SKM-1 treated with dmso at 0.1 percent for 144 hours (cell line): ENCODE measurements at regions not wholly inside any gene's neighbourhood (a gene's known extent, or its start where the extent isn't known, plus 50 kb on each side); places are given as distances from the start of the nearest gene placed in this dataset.
"Not testable (repeated sequence)": the region's sequence is repeated elsewhere in the genome, so short reads cannot be mapped to it uniquely, and the experiment has no call there.

Experiments
- DNase-seq: peaks from one replicate; lab custom pipeline; 2025; ENCODE audit not compliant: unreplicated experiment; lab: John Stamatoyannopoulos, UW

GRCh38 chr14:71165121-71166031 is 258.1 kb downstream of the PCNX1 start:
- DNase-seq = no peak

GRCh38 chr14:71166180-71166837 is 259.1 kb downstream of the PCNX1 start:
- no peak for DNase-seq

GRCh38 chr14:71167325-71167950 is 260.2 kb downstream of the PCNX1 start:
- DNase-seq = not testable (repeated sequence)

GRCh38 chr14:71168161-71168560 is 260.9 kb downstream of the PCNX1 start:
- not testable (repeated sequence) for DNase-seq

GRCh38 chr14:71168564-71169427 is 261.5 kb downstream of the PCNX1 start:
- no peak for DNase-seq

GRCh38 chr14:71169861-71170260 is 262.6 kb downstream of the PCNX1 start:
- no peak for DNase-seq

GRCh38 chr14:71175491-71175890 is 268.2 kb downstream of the PCNX1 start:
- DNase-seq = no peak

GRCh38 chr14:71179066-71179465 is 271.8 kb downstream of the PCNX1 start:
- DNase-seq = no peak

GRCh38 chr14:71180397-71180796 is 273.1 kb downstream of the PCNX1 start:
- DNase-seq = no peak

- DNase-seq = no peak
Observed at GRCh38 chr14:71181215-71182003, 274.1 kb downstream of the PCNX1 start.

- no peak for DNase-seq
Observed at GRCh38 chr14:71183876-71184689, 276.8 kb downstream of the PCNX1 start.

- no peak for DNase-seq
Observed at GRCh38 chr14:71185637-71186036, 278.4 kb downstream of the PCNX1 start.

- no peak for DNase-seq
Observed at GRCh38 chr14:71187633-71188356, 280.5 kb downstream of the PCNX1 start.

- no peak for DNase-seq
Observed at GRCh38 chr14:71190770-71191374, 283.6 kb downstream of the PCNX1 start.

- DNase-seq = no peak
Observed at GRCh38 chr14:71193663-71194062, 286.4 kb downstream of the PCNX1 start.

GRCh38 chr14:71194251-71194650 is 287.0 kb downstream of the PCNX1 start:
- no peak for DNase-seq

GRCh38 chr14:71196921-71197320 is 289.7 kb downstream of the PCNX1 start:
- DNase-seq = no peak

GRCh38 chr14:71198687-71199086 is 291.4 kb downstream of the PCNX1 start:
- no peak for DNase-seq
